ENCODE measurements at regions not wholly inside any gene's neighbourhood (a gene's known extent, or its start where the extent isn't known, plus 50 kb on each side); places are given as distances from the start of the nearest gene placed in this dataset.

- DNase-seq (ENCODE audit: low read depth): no peak
- no peak for TF ChIP-seq CTCF (IDR thresholded peaks at IDR 0.05; ENCODE audit: low read depth, low read length, missing control alignments)
- no peak overlapping the region for H3K4me3 ChIP-seq (ENCODE audit: low read depth, low read length)
Observed at GRCh38 chrX:20456971-20457370, 190.3 kb upstream of the RPS6KA3 start.

GRCh38 chrX:20455001-20455400 is 188.3 kb upstream of the RPS6KA3 start:
- no peak for TF ChIP-seq CTCF (IDR thresholded peaks at IDR 0.05; ENCODE audit: low read depth, low read length, missing control alignments)
- no peak overlapping the region for H3K4me3 ChIP-seq (ENCODE audit: low read depth, low read length)
- no peak for DNase-seq (ENCODE audit: low read depth)

GRCh38 chrX:20454117-20454516 is 187.4 kb upstream of the RPS6KA3 start:
- H3K4me3 ChIP-seq (ENCODE audit: low read depth, low read length): no peak overlapping the region
- TF ChIP-seq CTCF (IDR thresholded peaks at IDR 0.05; ENCODE audit: low read depth, low read length, missing control alignments): no peak
- DNase-seq (ENCODE audit: low read depth): no peak

- no peak for TF ChIP-seq CTCF (IDR thresholded peaks at IDR 0.05; ENCODE audit: low read depth, low read length, missing control alignments)
- no peak for DNase-seq (ENCODE audit: low read depth)
- no peak overlapping the region for H3K4me3 ChIP-seq (ENCODE audit: low read depth, low read length)
Observed at GRCh38 chrX:20452487-20452886, 185.8 kb upstream of the RPS6KA3 start.

GRCh38 chrX:20451929-20452328 is 185.2 kb upstream of the RPS6KA3 start:
- TF ChIP-seq CTCF (IDR thresholded peaks at IDR 0.05; ENCODE audit: low read depth, low read length, missing control alignments): no peak
- DNase-seq (ENCODE audit: low read depth): no peak
- no peak overlapping the region for H3K4me3 ChIP-seq (ENCODE audit: low read depth, low read length)

- no peak for TF ChIP-seq CTCF (IDR thresholded peaks at IDR 0.05; ENCODE audit: low read depth, low read length, missing control alignments)
Observed at GRCh38 chrX:20445109-20445508, 178.4 kb upstream of the RPS6KA3 start.

GRCh38 chrX:20442597-20442996 is 175.9 kb upstream of the RPS6KA3 start:
- DNase-seq (ENCODE audit: low read depth): peak; percentile 60
- no peak overlapping the region for H3K4me3 ChIP-seq (ENCODE audit: low read depth, low read length)
- TF ChIP-seq CTCF (IDR thresholded peaks at IDR 0.05; ENCODE audit: low read depth, low read length, missing control alignments): peak; percentile 58

More at GRCh38 chrX:20445109-20445508, 178.4 kb upstream of the RPS6KA3 start:
- no peak for DNase-seq (ENCODE audit: low read depth)
- no peak overlapping the region for H3K4me3 ChIP-seq (ENCODE audit: low read depth, low read length)

Measured in GM12864 (cell line).